Left ventricle myocardium inferior (tissue), 1 donor: ENCODE measurements at regions not wholly inside any gene's neighbourhood (a gene's known extent, or its start where the extent isn't known, plus 50 kb on each side); places are given as distances from the start of the nearest gene placed in this dataset.

Experiments used
- DNase-seq: peaks from one replicate; pipeline ENCODE4 v3.0.0-alpha.2; 2020
- H3K27ac ChIP-seq: fragments of 200-600 bp; replicated peaks from 2 replicates; pipeline ENCODE4 v1.8.0; 2021
- H3K27me3 ChIP-seq: fragments of 200-600 bp; 2 replicates; pipeline ENCODE4 v1.8.0; 2021; ENCODE audit warnings: low read depth
- H3K36me3 ChIP-seq: fragments of 200-600 bp; 2 replicates; pipeline ENCODE4 v1.8.0; 2021
- H3K4me1 ChIP-seq: fragments of 200-600 bp; 2 replicates; pipeline ENCODE4 v1.8.0; 2021
- H3K4me3 ChIP-seq: fragments of 200-600 bp; 2 replicates; pipeline ENCODE4 v1.8.0; 2021; ENCODE audit warnings: mild to moderate bottlenecking, moderate library complexity
- H3K9me3 ChIP-seq: fragments of 200-600 bp; replicated peaks from 2 replicates; pipeline ENCODE4 v1.8.0; 2021
- CTCF ChIP-seq: fragments of 200-600 bp; IDR thresholded peaks from 2 replicates; pipeline ENCODE4 v1.8.0; 2021; ENCODE audit warnings: antibody characterized with exemption, mild to moderate bottlenecking, borderline replicate concordance
- intact Hi-C: fragments of 100-400 bp; cut with micrococcal nuclease; formaldehyde crosslinking; loops from one replicate; pipeline ENCODE4 v1.11.0; 2022
- donor health status: DM: no; HTN: yes; CAD: no; lungs with severe emphysema.

DNA sequence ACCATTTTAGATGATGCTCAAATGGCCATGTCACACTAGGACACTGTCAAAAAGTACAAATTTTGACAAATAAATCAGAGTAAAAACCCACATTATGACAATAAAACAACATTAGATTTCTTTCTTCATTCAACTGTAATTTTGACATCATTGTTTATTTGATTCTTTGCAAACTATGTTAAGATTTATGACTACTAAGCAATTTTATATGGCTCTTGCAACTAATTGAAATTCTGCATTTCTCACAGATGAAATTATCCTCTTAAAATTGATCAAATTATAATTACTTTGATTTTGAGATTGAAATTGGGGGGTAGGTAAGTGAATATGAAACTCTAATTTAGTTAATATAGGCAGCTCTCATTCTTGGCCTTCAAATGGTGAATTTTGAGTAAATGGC, 59.8 kb downstream of the ATOH1 start:
- H3K4me3 ChIP-seq: no peak overlapping the region
- no peak overlapping the region for H3K27ac ChIP-seq
- intact Hi-C loops: no loop called here
- DNase-seq: no peak
- H3K36me3 ChIP-seq: no peaks in the 10 kb centered on the region
- H3K9me3 ChIP-seq: no peaks in the 10 kb centered on the region
- no peak for TF ChIP-seq CTCF
- no peaks in the 10 kb centered on the region for H3K4me1 ChIP-seq
- no peaks in the 10 kb centered on the region for H3K27me3 ChIP-seq

GRCh38 chr4:93888768-93889167, 60.2 kb downstream of the ATOH1 start:
- no peak for TF ChIP-seq CTCF
- no peaks in the 10 kb centered on the region for H3K9me3 ChIP-seq
- no peaks in the 10 kb centered on the region for H3K27me3 ChIP-seq
- intact Hi-C loops: no loop called here
- H3K36me3 ChIP-seq: no peaks in the 10 kb centered on the region
- H3K4me1 ChIP-seq: no peaks in the 10 kb centered on the region
- no peak overlapping the region for H3K27ac ChIP-seq
- no peak for DNase-seq
- no peak overlapping the region for H3K4me3 ChIP-seq

- Histone ChIP-seq H3K4me1 (no peaks in the 10 kb centered on the region), H3K27me3 (no peaks in the 10 kb centered on the region), H3K9me3 (no peaks in the 10 kb centered on the region), H3K27ac (no peak overlapping the region), H3K36me3 (no peaks in the 10 kb centered on the region), H3K4me3 (no peak overlapping the region)
- DNase-seq: no peak
- no peak for TF ChIP-seq CTCF
- intact Hi-C loops: no loop called here
Observed at GRCh38 chr4:93891244-93891643, 62.7 kb downstream of the ATOH1 start.

GRCh38 chr4:93894995-93895394, 66.4 kb downstream of the ATOH1 start:
- Histone ChIP-seq H3K27me3 (peaks cover 10% of the 10 kb centered on the region), H3K36me3 (no peaks in the 10 kb centered on the region), H3K9me3 (no peaks in the 10 kb centered on the region), H3K27ac (no peak overlapping the region), H3K4me3 (no peak overlapping the region), H3K4me1 (no peaks in the 10 kb centered on the region)
- DNase-seq: no peak
- TF ChIP-seq CTCF: no peak
- intact Hi-C loops: no loop called here

DNA sequence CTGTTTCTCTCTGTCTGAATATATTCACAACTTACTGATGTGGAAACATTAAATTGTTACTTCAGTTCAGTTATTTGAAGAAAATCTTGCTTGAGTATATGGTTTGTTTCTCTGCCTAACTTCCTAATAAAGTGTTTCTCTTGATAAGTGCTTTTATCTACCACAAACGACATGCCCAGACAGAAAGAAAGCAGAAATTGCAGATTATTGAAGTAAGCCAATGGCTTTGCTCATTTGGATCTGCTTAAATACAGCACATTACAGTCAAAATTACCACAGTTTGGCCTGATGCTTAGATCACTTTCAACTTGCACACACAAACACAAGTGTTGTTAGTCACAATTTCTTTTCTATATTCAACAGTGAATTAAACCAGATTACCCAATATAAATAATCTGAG, 68.0 kb downstream of the ATOH1 start:
- no peak overlapping the region for H3K27ac ChIP-seq

More for the DNA sequence above, 68.0 kb downstream of the ATOH1 start:
- no peaks in the 10 kb centered on the region for H3K9me3 ChIP-seq
- H3K4me3 ChIP-seq: no peak overlapping the region
- DNase-seq: no peak
- peaks cover 10% of the 10 kb centered on the region for H3K27me3 ChIP-seq
- no peaks in the 10 kb centered on the region for H3K4me1 ChIP-seq
- TF ChIP-seq CTCF: no peak
- no peaks in the 10 kb centered on the region for H3K36me3 ChIP-seq
- intact Hi-C loops: no loop called here
